Aorta (tissue), 5 donors: ENCODE measurements at regions not wholly inside any gene's neighbourhood (a gene's known extent, or its start where the extent isn't known, plus 50 kb on each side); places are given as distances from the start of the nearest gene placed in this dataset.

Source experiments
- ATAC-seq: fragments of 200-7000 bp; cut with Tn5 transposase; one replicate; pipeline ENCODE4 v1.9.1; 2022; ENCODE audit warnings: moderate library complexity; ENCODE audit not compliant: low FRiP score
- DNase-seq, 2 donors: peaks; one replicate each; pipeline ENCODE4 v3.0.0-alpha.2; 2020
- H3K27ac ChIP-seq, 2 donors: one replicate each; pipeline ENCODE4 v1.5.1; 2013; ENCODE audit warnings: low read length in 2 of 2, mild to moderate bottlenecking in 2 of 2, moderate library complexity in 2 of 2, control low read depth in 1 of 2, inconsistent platforms in 1 of 2, low read depth in 1 of 2
- H3K27me3 ChIP-seq, 2 donors: one replicate each; pipeline ENCODE4 v1.6.1; 2013; ENCODE audit warnings: control low read depth in 1 of 2, low read length in 1 of 2, mild to moderate bottlenecking in 1 of 2, moderate library complexity in 1 of 2; ENCODE audit not compliant: insufficient read depth in 2 of 2, control insufficient read depth in 1 of 2
- H3K36me3 ChIP-seq, 2 donors: one replicate each; pipeline ENCODE4 v1.6.1; 2013; ENCODE audit warnings: control low read depth in 1 of 2, low read length in 1 of 2, mild to moderate bottlenecking in 1 of 2; ENCODE audit not compliant: insufficient read depth in 2 of 2, control insufficient read depth in 1 of 2
- H3K4me1 ChIP-seq, 2 donors: one replicate each; pipeline ENCODE4 v1.6.1; 2013; ENCODE audit warnings: low read length in 2 of 2, control low read depth in 1 of 2, mild to moderate bottlenecking in 1 of 2, moderate library complexity in 1 of 2; ENCODE audit not compliant: insufficient read depth in 2 of 2, control insufficient read depth in 1 of 2
- H3K4me3 ChIP-seq, 2 donors: one replicate each; pipeline ENCODE4 v1.5.1; 2013; ENCODE audit warnings: low read length in 2 of 2, control low read depth in 1 of 2, mild to moderate bottlenecking in 1 of 2
- H3K9me3 ChIP-seq: one replicate; pipeline ENCODE4 v1.6.1; 2013; ENCODE audit warnings: mild to moderate bottlenecking, low read length; ENCODE audit not compliant: control insufficient read depth
- WGBS, 2 donors: extraction: QIAGEN DNeasy Blood & Tissue Kit; methylation state at CpG; one replicate each; pipeline ENCODE4 v1.1.7; 2013; 5-methylcytosine and 5-hydroxymethylcytosine counted together
- intact Hi-C, 2 donors: fragments of 100-400 bp; cut with DNase I; formaldehyde crosslinking; loops; one replicate each; pipeline versions ENCODE4 v1.14.2 to v1.15.0; 2022
- donor health status: healthy with polysubstance abuse.
- donor health status: Bipolar disorder and iron deficiency.
- donor health status: DM: no; HTN: no; CAD: no.
- donor health status: DM: no; HTN: no; CAD: no.
- donor health status: DM: yes; HTN: yes; CAD: no.

DNA sequence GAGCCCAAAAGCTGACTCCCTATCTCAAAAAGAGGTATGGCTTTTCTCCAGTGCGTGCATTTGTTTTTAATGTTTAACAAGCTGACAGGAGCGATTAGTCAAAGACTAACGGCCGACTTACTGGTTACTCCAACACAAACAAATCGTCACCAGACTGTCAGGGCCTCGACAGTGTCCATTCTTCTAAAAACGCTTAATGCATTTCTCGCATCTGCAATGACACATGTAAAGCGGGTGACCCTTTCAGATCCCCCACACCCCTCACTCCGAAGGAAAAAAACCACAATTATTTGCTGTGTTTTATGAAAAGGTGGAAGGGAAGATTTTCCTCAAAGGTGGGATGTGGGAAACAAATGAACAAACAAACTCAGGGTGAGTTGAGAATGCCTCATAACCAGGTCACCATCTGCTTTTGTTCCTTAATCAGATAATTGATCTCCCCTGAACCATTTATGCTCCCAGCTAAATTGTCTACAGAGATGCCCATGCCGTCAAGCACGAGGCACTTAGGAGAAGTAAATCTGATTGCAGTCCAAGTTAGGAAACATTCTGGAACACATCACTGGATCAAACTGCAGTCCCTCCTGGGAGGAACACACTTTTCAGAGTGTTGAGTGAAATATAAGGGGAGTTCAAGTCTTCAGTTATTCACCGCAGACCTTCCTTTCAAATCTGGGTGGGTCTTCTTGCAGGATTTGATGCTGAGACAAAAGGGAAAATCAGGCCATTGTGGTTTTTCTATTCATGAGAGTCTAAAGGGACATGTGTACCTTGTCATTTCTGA lies 340.8 kb downstream of the CMPK2 start:
- Histone ChIP-seq H3K9me3 (no peaks in the 10 kb centered on the region), H3K4me3 (no peak overlapping the region), H3K27me3 (no peaks in the 10 kb centered on the region), H3K36me3 (no peaks in the 10 kb centered on the region), H3K27ac (no peak overlapping the region), H3K4me1 (no peaks in the 10 kb centered on the region)
- DNase-seq (no peak), ATAC-seq (no peak)
- 9 to 13% methylated on average over 13 of the region's 13 CpGs for WGBS, 2 donors
- intact Hi-C loops, result no loop called here

DNA sequence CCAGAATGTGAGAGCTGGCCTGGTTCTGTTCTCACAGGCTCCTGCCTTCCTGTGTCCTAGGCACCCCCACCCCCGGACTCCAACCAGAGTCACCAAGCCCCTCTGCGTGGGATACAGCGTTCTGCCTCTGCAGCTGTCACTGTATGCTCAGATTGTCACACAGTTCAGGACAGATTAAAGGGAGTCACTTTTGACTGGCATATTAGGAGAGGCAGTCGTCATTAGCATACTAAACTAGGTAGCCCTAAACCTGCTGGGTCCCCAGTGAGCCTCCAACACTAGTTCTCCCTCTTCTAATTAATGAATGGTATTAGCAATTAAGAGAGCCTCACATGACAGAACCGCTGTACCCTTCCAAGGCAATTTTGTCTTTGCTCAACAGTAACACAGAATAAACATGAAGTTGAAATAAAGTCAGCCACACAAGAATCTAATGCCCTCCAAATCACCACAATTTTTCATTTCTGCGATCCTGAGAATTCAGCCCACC lies 340.2 kb downstream of the CMPK2 start:
- 57 to 74% methylated on average over 6 of the region's 6 CpGs for WGBS, 2 donors
- no peaks in the 10 kb centered on the region for H3K27me3 ChIP-seq
- no peaks in the 10 kb centered on the region for H3K4me1 ChIP-seq
- intact Hi-C loops, result no loop called here
- no peaks in the 10 kb centered on the region for H3K9me3 ChIP-seq
- no peak for DNase-seq
- H3K4me3 ChIP-seq, result no peak overlapping the region
- H3K36me3 ChIP-seq, result no peaks in the 10 kb centered on the region
- no peak for ATAC-seq
- no peak overlapping the region for H3K27ac ChIP-seq

- H3K4me1 ChIP-seq, result no peaks in the 10 kb centered on the region
- DNase-seq (no peak), ATAC-seq (no peak)
- intact Hi-C loops, result no loop called here
- H3K27ac ChIP-seq, result no peak overlapping the region
- 75 to 82% methylated on average over 6 of the region's 6 CpGs for WGBS, 2 donors
- H3K4me3 ChIP-seq, result no peak overlapping the region
- no peaks in the 10 kb centered on the region for H3K36me3 ChIP-seq
- H3K9me3 ChIP-seq, result no peaks in the 10 kb centered on the region
- no peaks in the 10 kb centered on the region for H3K27me3 ChIP-seq
Measured at GRCh38 chr2:6526093-6526824, 339.4 kb downstream of the CMPK2 start.

GRCh38 chr2:6531304-6531703 lies 334.4 kb downstream of the CMPK2 start:
- intact Hi-C loops, result no loop called here
- H3K4me3 ChIP-seq, result no peak overlapping the region
- no peak for ATAC-seq
- H3K4me1 ChIP-seq, result no peaks in the 10 kb centered on the region
- WGBS, 2 donors, result 72 to 82% methylated on average over 2 of the region's 2 CpGs
- H3K36me3 ChIP-seq, result no peaks in the 10 kb centered on the region
- H3K27ac ChIP-seq, result no peak overlapping the region
- H3K27me3 ChIP-seq, result no peaks in the 10 kb centered on the region
- no peak for DNase-seq
- no peaks in the 10 kb centered on the region for H3K9me3 ChIP-seq

DNA sequence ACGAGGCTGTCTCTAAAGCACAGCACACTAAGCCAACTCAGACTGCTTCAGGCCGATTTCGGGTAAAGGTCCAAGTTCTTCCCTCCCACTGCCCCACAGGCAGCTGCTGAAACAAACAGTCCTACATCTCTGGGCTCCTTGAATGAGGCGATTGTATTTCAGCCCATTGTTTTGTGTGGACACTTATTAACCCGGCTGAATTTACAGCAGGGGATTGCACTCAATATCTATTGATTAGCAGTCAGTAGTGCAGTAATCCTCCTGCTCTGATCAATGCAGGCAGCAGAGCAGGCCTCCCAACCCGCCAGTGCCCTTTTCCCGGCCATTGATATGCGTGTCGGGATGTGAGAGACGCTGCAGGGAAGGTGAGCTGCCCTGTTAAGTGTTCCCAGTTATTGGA lies 330.1 kb downstream of the CMPK2 start:
- Histone ChIP-seq H3K9me3 (no peaks in the 10 kb centered on the region), H3K27ac (no peak overlapping the region), H3K27me3 (no peaks in the 10 kb centered on the region), H3K4me3 (no peak overlapping the region), H3K4me1 (no peaks in the 10 kb centered on the region), H3K36me3 (no peaks in the 10 kb centered on the region)
- 48 to 60% methylated on average over 10 of the region's 10 CpGs for WGBS, 2 donors
- no peak for ATAC-seq
- intact Hi-C loops, result no loop called here
- DNase-seq, result no peak

DNA sequence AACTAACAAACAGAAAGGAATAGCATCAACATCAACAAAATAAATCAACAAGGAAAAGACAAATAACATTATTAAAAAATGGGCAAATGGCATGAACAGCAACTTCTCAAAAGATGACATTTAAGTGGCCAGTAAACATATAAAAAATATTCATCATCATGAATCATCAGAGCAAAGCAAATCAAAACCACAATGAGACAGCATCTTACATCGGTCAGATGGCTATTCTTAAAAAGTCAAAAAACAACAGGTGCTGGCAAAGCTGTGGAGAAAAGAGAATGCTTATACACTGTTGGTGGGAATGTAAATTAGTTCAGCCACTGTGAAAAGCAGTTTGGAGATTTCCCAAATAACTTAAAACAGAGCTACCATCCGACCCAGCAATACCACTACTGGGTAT lies 327.1 kb downstream of the CMPK2 start:
- Histone ChIP-seq H3K27me3 (no peaks in the 10 kb centered on the region), H3K4me3 (no peak overlapping the region), H3K27ac (no peak overlapping the region), H3K4me1 (no peaks in the 10 kb centered on the region), H3K9me3 (no peaks in the 10 kb centered on the region), H3K36me3 (no peaks in the 10 kb centered on the region)
- intact Hi-C loops, result no loop called here
- WGBS, 2 donors, result 49 to 66% methylated on average over 2 of the region's 2 CpGs
- ATAC-seq, result no peak
- no peak for DNase-seq

- DNase-seq (no peak), ATAC-seq (no peak)
- H3K27ac ChIP-seq, result no peak overlapping the region
- no peaks in the 10 kb centered on the region for H3K9me3 ChIP-seq
- no peak overlapping the region for H3K4me3 ChIP-seq
- no peaks in the 10 kb centered on the region for H3K4me1 ChIP-seq
- no peaks in the 10 kb centered on the region for H3K27me3 ChIP-seq
- intact Hi-C loops, result no loop called here
- 10 to 22% methylated on average over 1 of the region's 1 CpG for WGBS, 2 donors
- no peaks in the 10 kb centered on the region for H3K36me3 ChIP-seq
Measured at GRCh38 chr2:6545336-6545735, 320.4 kb downstream of the CMPK2 start.

- no peaks in the 10 kb centered on the region for H3K4me1 ChIP-seq
- H3K4me3 ChIP-seq, result no peak overlapping the region
- no peaks in the 10 kb centered on the region for H3K27me3 ChIP-seq
- H3K9me3 ChIP-seq, result no peaks in the 10 kb centered on the region
- H3K36me3 ChIP-seq, result no peaks in the 10 kb centered on the region
- ATAC-seq, result no peak
- H3K27ac ChIP-seq, result no peak overlapping the region
- WGBS, 2 donors, result 68 to 77% methylated on average over 4 of the region's 4 CpGs
- intact Hi-C loops, result no loop called here
- no peak for DNase-seq
Measured at GRCh38 chr2:6545795-6546194, 319.9 kb downstream of the CMPK2 start.

DNA sequence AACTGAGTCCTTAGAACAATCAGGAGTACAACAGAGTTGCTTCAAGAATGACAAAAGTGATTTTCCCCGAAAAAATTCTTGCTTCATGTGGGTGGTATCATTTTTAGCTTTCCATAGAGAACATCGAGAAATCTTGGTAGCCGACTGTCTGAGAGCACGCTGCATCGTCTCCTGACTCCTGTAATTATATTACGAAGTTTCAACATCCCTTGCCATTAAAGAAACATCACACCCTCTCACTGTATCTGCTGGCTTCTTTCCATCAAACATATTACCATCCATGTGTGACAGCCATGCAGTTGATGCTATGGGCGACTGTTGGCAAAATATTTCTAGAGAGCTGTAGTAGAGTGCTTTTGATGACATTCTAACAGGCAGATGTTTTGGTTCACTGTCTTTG lies 311.2 kb downstream of the CMPK2 start:
- H3K4me1 ChIP-seq, result no peaks in the 10 kb centered on the region
- no peak overlapping the region for H3K4me3 ChIP-seq
- no peaks in the 10 kb centered on the region for H3K9me3 ChIP-seq
- no peaks in the 10 kb centered on the region for H3K27me3 ChIP-seq
- WGBS, 2 donors, result 83 to 84% methylated on average over 7 of the region's 7 CpGs
- DNase-seq (no peak), ATAC-seq (no peak)
- intact Hi-C loops, result no loop called here
- no peak overlapping the region for H3K27ac ChIP-seq
- no peaks in the 10 kb centered on the region for H3K36me3 ChIP-seq
